ENCODE measurements at regions not wholly inside any gene's neighbourhood (a gene's known extent, or its start where the extent isn't known, plus 50 kb on each side); places are given as distances from the start of the nearest gene placed in this dataset.

DNA sequence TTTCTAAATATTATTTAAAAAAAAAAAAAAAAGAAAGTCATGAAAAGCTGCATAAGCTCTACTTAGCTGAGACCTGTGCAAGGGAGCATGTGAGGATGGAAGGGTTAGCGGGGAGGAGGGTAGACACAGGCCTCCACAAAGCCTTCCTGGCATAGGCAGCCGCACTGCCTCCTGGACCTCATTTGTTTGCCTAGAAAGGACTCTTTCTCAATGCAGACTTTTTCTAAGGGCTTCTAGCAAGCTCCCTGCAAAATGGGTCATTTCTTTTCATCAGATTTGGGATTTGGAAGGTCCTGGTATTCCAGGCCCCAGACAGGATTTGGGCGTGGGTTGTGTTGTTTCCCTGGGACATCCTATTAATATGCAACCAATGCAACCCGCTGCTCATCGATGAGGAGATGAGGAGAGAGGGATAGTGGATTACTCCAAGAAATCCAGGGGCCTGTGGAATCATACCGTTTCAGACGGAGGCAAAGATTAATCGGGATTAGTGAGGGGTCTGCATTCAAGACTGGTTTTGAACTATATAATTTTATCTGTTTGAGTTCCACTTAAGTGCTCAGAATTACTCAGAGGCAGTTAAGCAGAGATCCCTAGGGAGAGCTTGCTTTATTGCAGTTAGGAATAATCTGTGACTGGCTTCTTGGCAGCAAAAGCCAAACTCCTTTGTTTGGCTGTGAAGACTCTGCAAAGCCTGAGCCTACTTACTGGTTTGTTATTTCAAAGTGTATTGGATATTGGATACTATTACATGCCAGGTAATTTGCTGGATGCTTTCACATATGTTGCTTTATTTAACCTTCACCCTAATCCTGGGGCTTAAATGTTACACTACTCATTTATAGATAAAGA lies 106.9 kb upstream of the NAV2 start:
- H3K9me3 ChIP-seq (ENCODE audit: control insufficient read depth, insufficient read depth, low read depth, low read length) = no peaks in the 10 kb centered on the region
- no peak overlapping the region for H3K27ac ChIP-seq (ENCODE audit: low read length)
- no peaks in the 10 kb centered on the region for H3K36me3 ChIP-seq (ENCODE audit: control insufficient read depth, insufficient read depth, low read length)
- BruUV-seq (replicated peaks) = no TSS peak
- ChIA-PET CTCF (no interaction called here), POLR2A (no interaction called here)
- peaks cover 5% of the 10 kb centered on the region for H3K27me3 ChIP-seq (ENCODE audit: control insufficient read depth, insufficient read depth, low read length)
- in situ Hi-C loops (cut with HindIII; ENCODE audit: low pct_unique_long_range_greater_than_20kb, low sequenced_read_pairs) = no loop called here
- ATAC-seq (no peak), DNase-seq (ENCODE audit: low read depth, low spot score) (no peak)
- TF ChIP-seq, protein P1, sequence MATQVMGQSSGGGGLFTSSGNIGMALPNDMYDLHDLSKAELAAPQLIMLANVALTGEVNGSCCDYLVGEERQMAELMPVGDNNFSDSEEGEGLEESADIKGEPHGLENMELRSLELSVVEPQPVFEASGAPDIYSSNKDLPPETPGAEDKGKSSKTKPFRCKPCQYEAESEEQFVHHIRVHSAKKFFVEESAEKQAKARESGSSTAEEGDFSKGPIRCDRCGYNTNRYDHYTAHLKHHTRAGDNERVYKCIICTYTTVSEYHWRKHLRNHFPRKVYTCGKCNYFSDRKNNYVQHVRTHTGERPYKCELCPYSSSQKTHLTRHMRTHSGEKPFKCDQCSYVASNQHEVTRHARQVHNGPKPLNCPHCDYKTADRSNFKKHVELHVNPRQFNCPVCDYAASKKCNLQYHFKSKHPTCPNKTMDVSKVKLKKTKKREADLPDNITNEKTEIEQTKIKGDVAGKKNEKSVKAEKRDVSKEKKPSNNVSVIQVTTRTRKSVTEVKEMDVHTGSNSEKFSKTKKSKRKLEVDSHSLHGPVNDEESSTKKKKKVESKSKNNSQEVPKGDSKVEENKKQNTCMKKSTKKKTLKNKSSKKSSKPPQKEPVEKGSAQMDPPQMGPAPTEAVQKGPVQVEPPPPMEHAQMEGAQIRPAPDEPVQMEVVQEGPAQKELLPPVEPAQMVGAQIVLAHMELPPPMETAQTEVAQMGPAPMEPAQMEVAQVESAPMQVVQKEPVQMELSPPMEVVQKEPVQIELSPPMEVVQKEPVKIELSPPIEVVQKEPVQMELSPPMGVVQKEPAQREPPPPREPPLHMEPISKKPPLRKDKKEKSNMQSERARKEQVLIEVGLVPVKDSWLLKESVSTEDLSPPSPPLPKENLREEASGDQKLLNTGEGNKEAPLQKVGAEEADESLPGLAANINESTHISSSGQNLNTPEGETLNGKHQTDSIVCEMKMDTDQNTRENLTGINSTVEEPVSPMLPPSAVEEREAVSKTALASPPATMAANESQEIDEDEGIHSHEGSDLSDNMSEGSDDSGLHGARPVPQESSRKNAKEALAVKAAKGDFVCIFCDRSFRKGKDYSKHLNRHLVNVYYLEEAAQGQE (IDR thresholded peaks at IDR 0.05; ENCODE audit: insufficient read depth in 1 of 2, low read depth in 2 of 2, low read length in 1 of 2) = no peak
- TF ChIP-seq TCF7L2 (IDR thresholded peaks at IDR 0.05; ENCODE audit: low read depth, low read length) = no peak
- no peak for TF ChIP-seq POLR2AphosphoS5 (IDR thresholded peaks at IDR 0.05; ENCODE audit: low read depth, low read length)
- no peak for TF ChIP-seq SIN3A (IDR thresholded peaks at IDR 0.05; ENCODE audit: borderline replicate concordance, insufficient read depth, low read depth, low read length)
- TF ChIP-seq, protein P2, sequence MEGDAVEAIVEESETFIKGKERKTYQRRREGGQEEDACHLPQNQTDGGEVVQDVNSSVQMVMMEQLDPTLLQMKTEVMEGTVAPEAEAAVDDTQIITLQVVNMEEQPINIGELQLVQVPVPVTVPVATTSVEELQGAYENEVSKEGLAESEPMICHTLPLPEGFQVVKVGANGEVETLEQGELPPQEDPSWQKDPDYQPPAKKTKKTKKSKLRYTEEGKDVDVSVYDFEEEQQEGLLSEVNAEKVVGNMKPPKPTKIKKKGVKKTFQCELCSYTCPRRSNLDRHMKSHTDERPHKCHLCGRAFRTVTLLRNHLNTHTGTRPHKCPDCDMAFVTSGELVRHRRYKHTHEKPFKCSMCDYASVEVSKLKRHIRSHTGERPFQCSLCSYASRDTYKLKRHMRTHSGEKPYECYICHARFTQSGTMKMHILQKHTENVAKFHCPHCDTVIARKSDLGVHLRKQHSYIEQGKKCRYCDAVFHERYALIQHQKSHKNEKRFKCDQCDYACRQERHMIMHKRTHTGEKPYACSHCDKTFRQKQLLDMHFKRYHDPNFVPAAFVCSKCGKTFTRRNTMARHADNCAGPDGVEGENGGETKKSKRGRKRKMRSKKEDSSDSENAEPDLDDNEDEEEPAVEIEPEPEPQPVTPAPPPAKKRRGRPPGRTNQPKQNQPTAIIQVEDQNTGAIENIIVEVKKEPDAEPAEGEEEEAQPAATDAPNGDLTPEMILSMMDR (IDR thresholded peaks at IDR 0.05) = no peak
- no peaks in the 10 kb centered on the region for H3K4me1 ChIP-seq (ENCODE audit: control insufficient read depth, insufficient read depth, low read length)
- H3K4me3 ChIP-seq (ENCODE audit: low read depth in 2 of 2, low read length in 2 of 2) = no peak overlapping the region
- intact Hi-C loops (cut with micrococcal nuclease; ENCODE audit: unreplicated experiment) = no loop called here

DNA sequence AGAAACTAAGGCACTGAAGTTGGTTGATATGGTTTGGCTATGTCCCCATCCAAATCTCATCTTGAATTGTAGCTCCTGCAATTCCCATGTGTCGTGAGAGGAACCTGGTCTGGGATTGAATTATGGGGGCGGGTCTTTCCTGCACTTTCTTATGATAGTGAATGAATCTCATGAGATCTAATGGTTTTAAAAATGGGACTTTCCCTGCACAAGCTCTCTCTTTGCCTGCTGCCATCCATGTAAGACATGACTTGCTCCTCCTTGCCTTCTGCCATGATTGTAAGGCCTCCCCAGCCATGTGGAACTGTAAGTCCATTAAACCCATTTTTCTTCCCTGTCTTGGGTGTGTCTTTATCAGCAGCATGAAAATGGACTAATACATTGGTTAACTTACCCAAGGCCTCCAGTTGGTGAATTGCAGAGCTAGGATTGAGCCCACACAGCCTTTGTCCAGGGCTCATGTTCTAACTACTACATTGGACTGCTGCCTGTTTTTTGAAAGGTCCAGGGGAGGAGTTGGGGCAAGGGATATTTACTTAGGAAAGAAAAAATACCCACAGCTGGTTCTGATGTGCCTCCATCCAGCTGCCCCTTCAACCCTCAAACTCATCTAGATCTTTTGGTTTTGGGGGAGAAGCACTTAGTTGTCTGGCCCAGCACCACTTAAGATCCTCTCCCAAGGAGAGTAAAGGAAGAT lies 107.8 kb upstream of the NAV2 start:
- Histone ChIP-seq H3K27ac (ENCODE audit: low read length) (no peak overlapping the region), H3K9me3 (ENCODE audit: control insufficient read depth, insufficient read depth, low read depth, low read length) (no peaks in the 10 kb centered on the region), H3K4me1 (ENCODE audit: control insufficient read depth, insufficient read depth, low read length) (no peaks in the 10 kb centered on the region), H3K4me3 (ENCODE audit: low read depth in 2 of 2, low read length in 2 of 2) (no peak overlapping the region), H3K36me3 (ENCODE audit: control insufficient read depth, insufficient read depth, low read length) (no peaks in the 10 kb centered on the region), H3K27me3 (ENCODE audit: control insufficient read depth, insufficient read depth, low read length) (peaks cover 5% of the 10 kb centered on the region)
- no peak for ATAC-seq
- ChIA-PET POLR2A (no interaction called here), CTCF (no interaction called here)
- no peak for DNase-seq (ENCODE audit: low read depth, low spot score)
- intact Hi-C loops (cut with micrococcal nuclease; ENCODE audit: unreplicated experiment) (no loop called here), in situ Hi-C loops (cut with HindIII; ENCODE audit: low pct_unique_long_range_greater_than_20kb, low sequenced_read_pairs) (no loop called here)
- BruUV-seq (replicated peaks) = no TSS peak
- TF ChIP-seq TCF7L2 (IDR thresholded peaks at IDR 0.05; ENCODE audit: low read depth, low read length) (no peak), POLR2AphosphoS5 (IDR thresholded peaks at IDR 0.05; ENCODE audit: low read depth, low read length) (no peak), SIN3A (IDR thresholded peaks at IDR 0.05; ENCODE audit: borderline replicate concordance, insufficient read depth, low read depth, low read length) (no peak)
- TF ChIP-seq, protein P1 (IDR thresholded peaks at IDR 0.05; ENCODE audit: insufficient read depth in 1 of 2, low read depth in 2 of 2, low read length in 1 of 2) = no peak
- TF ChIP-seq, protein P2 (IDR thresholded peaks at IDR 0.05) = no peak
